ENCODE measurements at regions not wholly inside any gene's neighbourhood (a gene's known extent, or its start where the extent isn't known, plus 50 kb on each side); places are given as distances from the start of the nearest gene placed in this dataset.

DNA sequence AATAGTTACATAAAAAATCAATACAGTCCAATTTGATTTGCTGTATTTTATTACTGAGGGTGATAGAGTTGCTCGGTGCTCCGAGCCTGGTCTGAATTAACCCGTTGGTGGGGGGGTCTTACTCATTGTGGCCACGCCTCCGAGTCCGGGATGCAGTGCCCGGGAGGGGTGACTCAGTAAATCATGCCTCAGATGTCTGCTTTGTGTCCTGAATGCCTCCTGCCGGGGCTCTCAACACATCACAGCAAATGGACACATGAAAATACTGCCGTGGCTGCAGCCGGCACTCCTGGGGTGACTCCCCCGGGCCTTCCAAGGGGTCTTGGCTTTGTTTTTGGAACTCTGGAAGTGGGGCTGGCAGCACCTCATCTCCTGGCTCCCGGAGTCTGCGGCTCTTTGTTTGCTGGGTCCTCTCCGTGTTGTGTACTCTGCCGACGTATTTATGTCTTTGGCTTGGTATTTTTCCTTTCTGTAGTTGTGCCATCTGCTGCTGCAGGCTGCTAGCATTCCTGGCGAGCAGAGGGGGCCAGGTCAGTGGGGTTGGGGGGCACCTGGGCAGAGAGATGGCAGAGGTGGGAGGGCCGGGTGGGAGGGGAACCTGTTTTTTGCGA lies 129.0 kb downstream of the AACS start:
- no peak for TF ChIP-seq WRNIP1 (IDR thresholded peaks at IDR 0.05; ENCODE audit: borderline replicate concordance, low read depth, low read length)
- TF ChIP-seq FOXM1 (IDR thresholded peaks at IDR 0.05; ENCODE audit: low read depth, low read length) = no peak
- no peak for TF ChIP-seq MTA2 (IDR thresholded peaks at IDR 0.05; ENCODE audit: low read depth)
- no peak for TF ChIP-seq SUPT20H (IDR thresholded peaks at IDR 0.05; ENCODE audit: borderline replicate concordance, control insufficient read depth, low read depth, low read length)
- TF ChIP-seq PML (IDR thresholded peaks at IDR 0.05; ENCODE audit: low read length) = no peak
- no peak for TF ChIP-seq KDM1A (IDR thresholded peaks at IDR 0.05; ENCODE audit: borderline replicate concordance)
- TF ChIP-seq PAX5 (IDR thresholded peaks at IDR 0.05; ENCODE audit: borderline replicate concordance, low read depth, low read length) = no peak
- TF ChIP-seq YBX1 (IDR thresholded peaks at IDR 0.05) = no peak
- no peak for TF ChIP-seq SIX5 (IDR thresholded peaks at IDR 0.05; ENCODE audit: low read depth, low read length, severe bottlenecking)
- TF ChIP-seq HDAC2 (IDR thresholded peaks at IDR 0.05) = no peak
- TF ChIP-seq, protein P1, sequence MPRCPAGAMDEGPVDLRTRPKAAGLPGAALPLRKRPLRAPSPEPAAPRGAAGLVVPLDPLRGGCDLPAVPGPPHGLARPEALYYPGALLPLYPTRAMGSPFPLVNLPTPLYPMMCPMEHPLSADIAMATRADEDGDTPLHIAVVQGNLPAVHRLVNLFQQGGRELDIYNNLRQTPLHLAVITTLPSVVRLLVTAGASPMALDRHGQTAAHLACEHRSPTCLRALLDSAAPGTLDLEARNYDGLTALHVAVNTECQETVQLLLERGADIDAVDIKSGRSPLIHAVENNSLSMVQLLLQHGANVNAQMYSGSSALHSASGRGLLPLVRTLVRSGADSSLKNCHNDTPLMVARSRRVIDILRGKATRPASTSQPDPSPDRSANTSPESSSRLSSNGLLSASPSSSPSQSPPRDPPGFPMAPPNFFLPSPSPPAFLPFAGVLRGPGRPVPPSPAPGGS (IDR thresholded peaks at IDR 0.05; ENCODE audit: borderline replicate concordance, insufficient read depth, low read depth, low read length, poor library complexity, severe bottlenecking) = no peak
- TF ChIP-seq POU2F2 (IDR thresholded peaks at IDR 0.05; ENCODE audit: borderline replicate concordance, low read depth, low read length) = no peak
- TF ChIP-seq MEF2A (IDR thresholded peaks at IDR 0.05; ENCODE audit: insufficient read depth, low read depth, low read length) = no peak
- TF ChIP-seq, protein P2, sequence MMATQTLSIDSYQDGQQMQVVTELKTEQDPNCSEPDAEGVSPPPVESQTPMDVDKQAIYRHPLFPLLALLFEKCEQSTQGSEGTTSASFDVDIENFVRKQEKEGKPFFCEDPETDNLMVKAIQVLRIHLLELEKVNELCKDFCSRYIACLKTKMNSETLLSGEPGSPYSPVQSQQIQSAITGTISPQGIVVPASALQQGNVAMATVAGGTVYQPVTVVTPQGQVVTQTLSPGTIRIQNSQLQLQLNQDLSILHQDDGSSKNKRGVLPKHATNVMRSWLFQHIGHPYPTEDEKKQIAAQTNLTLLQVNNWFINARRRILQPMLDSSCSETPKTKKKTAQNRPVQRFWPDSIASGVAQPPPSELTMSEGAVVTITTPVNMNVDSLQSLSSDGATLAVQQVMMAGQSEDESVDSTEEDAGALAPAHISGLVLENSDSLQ (IDR thresholded peaks at IDR 0.05) = no peak
- no peak for TF ChIP-seq CREB1 (IDR thresholded peaks at IDR 0.05; ENCODE audit: low read depth)
- TF ChIP-seq, protein P3, sequence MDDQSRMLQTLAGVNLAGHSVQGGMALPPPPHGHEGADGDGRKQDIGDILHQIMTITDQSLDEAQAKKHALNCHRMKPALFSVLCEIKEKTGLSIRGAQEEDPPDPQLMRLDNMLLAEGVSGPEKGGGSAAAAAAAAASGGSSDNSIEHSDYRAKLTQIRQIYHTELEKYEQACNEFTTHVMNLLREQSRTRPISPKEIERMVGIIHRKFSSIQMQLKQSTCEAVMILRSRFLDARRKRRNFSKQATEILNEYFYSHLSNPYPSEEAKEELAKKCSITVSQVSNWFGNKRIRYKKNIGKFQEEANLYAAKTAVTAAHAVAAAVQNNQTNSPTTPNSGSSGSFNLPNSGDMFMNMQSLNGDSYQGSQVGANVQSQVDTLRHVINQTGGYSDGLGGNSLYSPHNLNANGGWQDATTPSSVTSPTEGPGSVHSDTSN (IDR thresholded peaks at IDR 0.05; ENCODE audit: insufficient replicate concordance, low read depth, low read length) = no peak
- TF ChIP-seq, protein P4, sequence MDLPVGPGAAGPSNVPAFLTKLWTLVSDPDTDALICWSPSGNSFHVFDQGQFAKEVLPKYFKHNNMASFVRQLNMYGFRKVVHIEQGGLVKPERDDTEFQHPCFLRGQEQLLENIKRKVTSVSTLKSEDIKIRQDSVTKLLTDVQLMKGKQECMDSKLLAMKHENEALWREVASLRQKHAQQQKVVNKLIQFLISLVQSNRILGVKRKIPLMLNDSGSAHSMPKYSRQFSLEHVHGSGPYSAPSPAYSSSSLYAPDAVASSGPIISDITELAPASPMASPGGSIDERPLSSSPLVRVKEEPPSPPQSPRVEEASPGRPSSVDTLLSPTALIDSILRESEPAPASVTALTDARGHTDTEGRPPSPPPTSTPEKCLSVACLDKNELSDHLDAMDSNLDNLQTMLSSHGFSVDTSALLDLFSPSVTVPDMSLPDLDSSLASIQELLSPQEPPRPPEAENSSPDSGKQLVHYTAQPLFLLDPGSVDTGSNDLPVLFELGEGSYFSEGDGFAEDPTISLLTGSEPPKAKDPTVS (IDR thresholded peaks at IDR 0.05; ENCODE audit: low read depth, low read length) = no peak
- Histone ChIP-seq H3K9me3 (replicated peaks; ENCODE audit: control insufficient read depth, insufficient read depth, low read length) (no peaks in the 10 kb centered on the region), H3K4me2 (ENCODE audit: control insufficient read depth, insufficient read depth) (no peak overlapping the region), H3K27me3 (replicated peaks in 1 of 2; ENCODE audit: control insufficient read depth in 2 of 2, insufficient read depth in 2 of 2, low read length in 1 of 2) (peaks cover 0 to 7% of the 10 kb centered on the region in 2 experiments; a peak in 2 of 4 replicates), H3K4me3 (no peak overlapping the region), H4K20me1 (ENCODE audit: control insufficient read depth, insufficient read depth) (no peaks in the 10 kb centered on the region), H2AFZ (ENCODE audit: control insufficient read depth, low read depth, low read length) (no peak overlapping the region), H3K36me3 (ENCODE audit: control insufficient read depth in 2 of 2, insufficient read depth in 2 of 2, low read length in 1 of 2) (no peaks in the 10 kb centered on the region), H3K9ac (ENCODE audit: control insufficient read depth, insufficient read depth, low read length) (no peak overlapping the region), H3K27ac (ENCODE audit: control insufficient read depth, insufficient read depth) (no peak overlapping the region), H3K4me1 (ENCODE audit: control insufficient read depth, insufficient read depth, low read length) (no peaks in the 10 kb centered on the region), H3K79me2 (ENCODE audit: control insufficient read depth, insufficient read depth, low read length) (no peaks in the 10 kb centered on the region)
- ChIA-PET POLR2A (no interaction called here), RAD21 (ENCODE audit: unreplicated experiment) (no interaction called here), CTCF (interaction anchor here (1.2 kb wide), 1 partner anchor 9 kb away, joined by 4 read pairs; no protein-coding TSS in a partner anchor), SMC1A (ENCODE audit: uncharacterized antibody, unreplicated experiment) (no interaction called here)
- no peak for DNase-seq (ENCODE audit: low read depth, low spot score)
- in situ Hi-C loops (cut with MboI) = loop anchor here (25.0 kb wide), 1 partner anchor 1668 kb away; no protein-coding TSS in a partner anchor
- intact Hi-C loops (cut with micrococcal nuclease; ENCODE audit: unreplicated experiment) = no loop called here
- WGBS (ENCODE audit: insufficient coverage, insufficient replicate concordance, low lambda C conversion rate, missing lambda C conversion rate) = 16% methylated on average over 18 of the region's 19 CpGs
- no peak for FAIRE-seq
- no TSS peak for BruUV-seq (replicated peaks)
- ATAC-seq = no peak
